ENCODE measurements at regions not wholly inside any gene's neighbourhood (a gene's known extent, or its start where the extent isn't known, plus 50 kb on each side); places are given as distances from the start of the nearest gene placed in this dataset.

GRCh38 chr4:157886645-157887044 lies 286.2 kb downstream of the GASK1B start:
- TF ChIP-seq POLR2AphosphoS5 (IDR thresholded peaks at IDR 0.05; ENCODE audit: low read depth) (no peak), CTCF (IDR thresholded peaks at IDR 0.05; ENCODE audit: insufficient read depth, low read length) (no peak)

Data from HL-60 (cell line).